HG02870 (cell line): ENCODE measurements at regions not wholly inside any gene's neighbourhood (a gene's known extent, or its start where the extent isn't known, plus 50 kb on each side); places are given as distances from the start of the nearest gene placed in this dataset.
"Not testable (repeated sequence)": the region's sequence is repeated elsewhere in the genome, so short reads cannot be mapped to it uniquely, and the experiment has no call there.

Experiments
- ATAC-seq: cut with Tn5 transposase; IDR thresholded peaks from one replicate; pipeline ENCODE4 v1.9.1; 2021; ENCODE audit warnings: mild to moderate bottlenecking, moderate library complexity; ENCODE audit not compliant: unreplicated experiment

DNA sequence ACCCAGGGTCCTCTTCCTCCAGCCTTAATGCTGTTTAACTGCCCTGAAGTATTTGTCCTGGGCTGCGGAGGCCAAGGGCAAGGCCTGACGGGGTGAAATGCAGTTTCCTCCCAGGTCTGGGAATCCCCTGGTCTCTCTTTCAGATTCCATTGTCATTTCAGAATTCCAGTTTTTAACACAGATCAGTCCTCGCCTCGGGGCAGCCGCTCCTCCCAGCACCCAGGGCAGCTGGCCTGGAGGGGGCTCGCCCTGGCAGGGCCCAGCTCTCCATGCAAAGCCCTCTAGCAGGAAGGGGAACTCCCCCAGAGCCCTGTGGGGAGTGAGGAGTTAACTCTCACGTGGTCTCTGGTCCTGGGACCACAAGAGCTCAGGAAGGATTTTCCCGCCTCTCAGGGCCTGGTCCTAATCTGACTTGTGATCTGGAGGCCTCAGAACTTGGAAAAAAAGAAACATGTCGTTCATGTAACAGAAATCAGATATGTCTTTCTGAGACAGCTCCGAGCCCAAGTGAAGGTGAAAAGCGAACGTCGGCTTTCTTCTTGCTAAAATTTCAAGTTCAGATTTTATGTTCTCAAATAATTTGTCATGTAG lies 265.6 kb upstream of the SFSWAP start:
- ATAC-seq = peak; percentile 68

DNA sequence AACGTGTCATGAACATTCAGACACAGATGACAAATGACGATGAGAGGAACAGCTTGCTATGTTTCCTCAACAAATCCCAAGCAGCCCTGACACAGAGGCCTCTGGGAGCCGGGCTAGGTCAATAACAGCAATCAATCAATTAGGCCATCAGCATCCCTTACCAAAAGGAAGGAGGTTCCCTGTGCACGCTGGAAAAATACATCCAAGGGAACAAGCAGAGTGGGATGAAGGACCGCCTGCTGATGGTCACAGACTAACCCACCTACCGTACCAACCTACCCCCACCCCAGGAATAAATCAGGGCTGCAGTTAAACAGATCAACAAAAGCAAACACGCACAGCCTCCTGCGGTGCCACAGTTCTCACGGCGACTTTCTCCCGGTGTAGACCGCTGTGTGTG lies 265.1 kb upstream of the SFSWAP start:
- ATAC-seq = no peak

DNA sequence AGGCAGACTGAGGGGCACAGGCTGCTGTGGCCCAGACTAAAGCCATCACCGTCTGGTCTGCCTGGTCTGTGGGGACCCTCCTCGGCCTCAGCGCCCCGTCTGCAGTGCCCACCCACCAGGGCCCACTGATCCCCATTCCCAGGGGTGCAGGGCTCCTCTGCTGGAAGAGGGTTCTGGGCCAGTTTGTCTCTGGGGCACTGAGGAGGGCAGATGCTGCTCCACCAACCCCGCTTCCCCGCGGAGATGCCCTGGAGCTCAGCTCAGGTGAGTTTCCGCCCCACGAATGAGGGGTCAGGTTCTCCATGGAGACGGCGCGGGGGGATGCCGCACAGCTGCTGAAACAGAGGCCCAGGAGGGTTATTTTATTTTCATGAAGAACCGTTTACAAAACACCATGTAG lies 263.3 kb upstream of the SFSWAP start:
- not testable (repeated sequence) for ATAC-seq

DNA sequence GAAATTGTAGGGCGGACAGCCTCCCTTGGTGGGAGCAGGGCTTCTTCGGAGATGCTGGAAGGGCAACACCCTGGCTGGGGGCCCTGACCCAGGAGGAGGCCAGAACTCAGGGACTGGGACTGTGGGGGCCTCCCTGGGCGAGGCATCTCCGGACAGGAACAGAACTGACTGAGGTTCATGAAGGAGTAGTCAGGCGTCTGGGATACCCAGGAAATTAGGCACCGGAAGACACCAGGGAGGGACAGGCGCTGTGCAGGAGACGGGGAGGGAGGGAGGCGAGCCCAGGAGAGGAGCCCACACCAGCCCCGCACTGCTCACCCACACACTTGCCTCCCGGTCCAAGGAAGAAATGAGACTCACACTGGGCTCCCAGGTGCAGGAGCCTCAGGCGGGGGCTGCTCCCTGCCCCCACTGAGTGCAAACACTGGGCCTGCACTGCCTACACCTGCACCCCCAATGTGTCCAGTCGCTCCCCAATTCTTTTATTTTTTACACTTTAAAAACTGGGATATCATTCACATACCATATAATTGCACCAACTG lies 262.6 kb upstream of the SFSWAP start:
- ATAC-seq = no peak

DNA sequence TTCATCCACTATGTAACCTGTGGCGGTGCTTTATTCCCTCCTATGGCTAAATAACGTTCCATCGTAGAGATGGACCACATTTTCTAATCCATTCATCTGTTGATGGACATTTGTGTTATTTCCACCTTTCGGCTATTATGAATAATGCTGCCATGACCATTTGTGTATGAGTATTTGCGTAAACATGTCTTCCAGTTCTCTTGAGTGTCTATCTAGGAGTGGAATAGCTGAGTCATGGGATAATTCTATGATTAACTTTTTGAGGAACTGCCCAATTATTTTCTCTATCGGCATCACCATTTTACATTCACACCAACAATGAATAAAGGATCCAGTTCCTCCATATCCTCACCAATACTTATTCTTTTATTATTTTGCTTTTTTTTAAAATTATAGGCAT lies 261.9 kb upstream of the SFSWAP start:
- no peak for ATAC-seq

DNA sequence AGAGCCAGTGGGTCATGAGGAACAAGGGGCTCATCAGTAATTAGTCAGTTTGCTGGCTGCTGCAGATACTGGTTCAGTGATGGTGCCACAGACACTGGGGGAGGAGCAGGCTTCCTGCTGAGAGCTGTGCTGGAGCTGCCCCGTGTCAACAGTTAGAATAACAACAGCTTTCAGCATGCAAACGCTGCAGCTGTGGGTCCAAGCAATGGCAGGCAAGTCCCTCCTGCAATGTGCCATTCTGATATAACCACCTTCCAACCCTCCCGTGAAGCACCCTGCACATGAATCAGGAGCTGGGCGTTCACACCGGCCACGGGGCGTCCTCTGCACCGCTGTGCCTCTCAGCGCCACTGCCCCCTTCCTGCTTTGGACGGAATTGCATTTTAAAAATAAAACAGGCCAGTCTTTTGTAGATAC lies 258.4 kb upstream of the SFSWAP start:
- no peak for ATAC-seq

DNA sequence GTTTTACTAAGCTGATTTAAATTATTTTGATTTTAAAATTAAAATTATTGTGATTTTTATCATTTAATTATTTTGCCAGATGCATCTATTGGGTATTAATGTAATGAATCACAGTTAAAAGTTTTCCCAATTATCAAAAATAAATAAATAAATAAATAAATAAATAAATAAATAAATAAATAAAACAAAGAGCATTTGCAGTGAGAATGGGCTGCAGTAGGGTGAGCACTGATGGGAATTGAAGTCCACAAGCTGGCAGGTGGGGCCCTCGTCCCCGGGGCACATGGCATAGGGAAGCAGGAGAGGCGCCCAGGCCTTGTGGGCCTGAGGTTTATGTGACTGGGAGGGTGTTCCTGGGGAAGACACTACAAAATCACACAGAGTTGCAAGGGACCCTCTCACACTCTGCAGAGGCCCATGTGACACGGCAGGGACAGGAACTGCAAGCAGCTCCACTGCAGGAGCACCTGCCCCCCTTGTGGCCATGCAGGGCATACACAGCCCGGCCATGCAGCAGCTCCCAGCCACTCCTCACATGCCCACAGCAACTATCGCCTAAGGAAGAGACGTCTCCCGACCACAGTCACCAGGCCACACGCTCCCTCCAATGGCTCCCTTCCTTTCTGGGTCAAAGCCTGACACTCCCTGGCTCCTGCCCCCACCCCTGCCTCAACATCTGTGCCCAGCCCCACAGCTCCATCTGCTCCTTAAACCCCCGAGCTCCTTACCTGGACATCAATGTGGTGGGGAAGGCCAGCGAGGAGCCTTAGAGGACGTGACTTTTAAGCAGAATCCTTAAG lies 256.3 kb upstream of the SFSWAP start:
- ATAC-seq = peak; percentile 95

DNA sequence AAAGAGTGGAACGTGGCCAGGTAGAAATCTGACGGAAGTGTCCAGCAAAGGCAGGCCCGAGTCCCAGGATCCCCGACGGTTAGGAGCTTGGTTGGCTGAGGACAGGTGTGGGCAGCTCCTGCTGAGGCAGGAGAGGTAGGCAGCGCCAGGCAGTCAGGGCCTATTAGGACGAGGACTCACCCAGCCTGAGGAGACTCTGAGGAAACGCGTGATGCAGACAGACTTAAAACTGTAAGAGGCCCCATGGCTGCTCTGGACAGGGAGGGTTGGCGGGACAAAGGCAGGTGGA lies 255.7 kb upstream of the SFSWAP start:
- ATAC-seq = no peak

DNA sequence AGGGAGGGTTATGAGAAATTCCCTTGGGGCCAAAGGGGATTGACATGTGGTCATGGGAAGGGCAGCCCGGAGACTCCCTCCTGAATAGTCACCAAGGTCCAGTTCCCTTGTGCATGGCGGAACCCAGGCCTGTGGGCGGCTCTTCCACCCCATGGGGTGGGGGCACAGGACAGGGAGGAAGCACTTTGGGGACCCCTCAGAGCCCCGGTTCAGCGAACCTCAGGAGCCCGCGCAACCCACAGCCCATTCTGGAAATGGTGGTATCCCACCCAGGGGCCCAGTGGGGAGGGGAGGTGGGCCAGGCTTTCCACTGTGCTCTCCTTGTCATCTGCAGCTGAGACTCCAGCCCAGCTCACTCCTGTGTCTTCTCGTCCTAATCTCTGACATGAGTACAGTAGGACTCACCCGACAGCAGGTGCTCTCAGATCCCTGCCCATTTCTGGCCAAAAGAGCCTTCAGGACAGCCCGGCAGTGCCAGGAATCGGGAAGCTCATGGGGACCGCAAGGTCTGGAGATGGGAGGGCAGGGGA lies 255.2 kb upstream of the SFSWAP start:
- no peak for ATAC-seq

DNA sequence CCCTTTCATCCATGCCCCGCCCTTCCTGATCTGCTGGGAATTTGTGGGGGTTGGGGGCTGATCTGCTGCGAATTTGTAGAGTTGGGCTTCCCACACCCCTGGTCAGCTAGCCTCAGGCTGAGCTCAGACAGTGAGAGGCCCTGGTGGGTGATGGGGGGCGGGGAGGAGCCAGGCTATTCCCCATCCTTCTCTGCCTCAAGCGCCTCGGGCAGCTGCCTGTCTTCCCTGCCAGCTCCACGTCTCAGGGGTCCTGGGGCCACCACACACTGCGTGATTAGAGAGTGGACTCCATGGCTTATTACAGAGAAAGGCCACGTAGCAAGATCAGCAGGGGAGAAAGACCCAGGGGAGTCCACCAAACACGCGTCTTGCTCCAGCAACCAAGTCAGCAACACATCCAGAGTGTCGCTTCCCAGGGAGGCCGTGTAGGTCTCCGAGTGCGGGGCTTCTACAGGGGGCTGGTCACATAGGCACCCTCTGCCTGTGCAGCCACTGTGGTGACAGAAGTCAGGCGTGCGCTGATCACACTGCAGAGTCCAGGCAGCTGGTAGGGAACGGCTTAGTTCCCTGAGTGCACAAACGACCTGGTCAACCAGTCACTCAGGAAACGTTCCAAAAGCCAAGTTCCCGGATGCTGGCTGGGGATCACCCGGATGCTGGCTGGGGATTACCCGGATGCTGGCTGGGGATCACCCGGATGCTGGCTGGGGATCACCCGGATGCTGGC lies 254.4 kb upstream of the SFSWAP start:
- ATAC-seq = no peak

DNA sequence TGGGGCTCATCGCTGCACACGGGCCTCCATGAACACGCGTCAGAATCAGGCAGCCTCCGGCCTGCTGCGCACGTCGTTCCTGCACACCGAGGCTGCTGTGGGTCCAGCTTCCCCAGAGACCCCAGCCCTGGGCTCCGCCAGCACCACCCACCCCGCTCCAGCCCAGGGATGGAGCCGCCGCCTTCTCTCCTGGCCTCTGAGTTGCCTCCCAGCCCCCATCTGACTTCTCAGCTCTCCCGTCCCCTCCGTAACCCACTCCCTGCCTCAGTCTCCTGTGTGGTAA lies 253.9 kb upstream of the SFSWAP start:
- no peak for ATAC-seq

DNA sequence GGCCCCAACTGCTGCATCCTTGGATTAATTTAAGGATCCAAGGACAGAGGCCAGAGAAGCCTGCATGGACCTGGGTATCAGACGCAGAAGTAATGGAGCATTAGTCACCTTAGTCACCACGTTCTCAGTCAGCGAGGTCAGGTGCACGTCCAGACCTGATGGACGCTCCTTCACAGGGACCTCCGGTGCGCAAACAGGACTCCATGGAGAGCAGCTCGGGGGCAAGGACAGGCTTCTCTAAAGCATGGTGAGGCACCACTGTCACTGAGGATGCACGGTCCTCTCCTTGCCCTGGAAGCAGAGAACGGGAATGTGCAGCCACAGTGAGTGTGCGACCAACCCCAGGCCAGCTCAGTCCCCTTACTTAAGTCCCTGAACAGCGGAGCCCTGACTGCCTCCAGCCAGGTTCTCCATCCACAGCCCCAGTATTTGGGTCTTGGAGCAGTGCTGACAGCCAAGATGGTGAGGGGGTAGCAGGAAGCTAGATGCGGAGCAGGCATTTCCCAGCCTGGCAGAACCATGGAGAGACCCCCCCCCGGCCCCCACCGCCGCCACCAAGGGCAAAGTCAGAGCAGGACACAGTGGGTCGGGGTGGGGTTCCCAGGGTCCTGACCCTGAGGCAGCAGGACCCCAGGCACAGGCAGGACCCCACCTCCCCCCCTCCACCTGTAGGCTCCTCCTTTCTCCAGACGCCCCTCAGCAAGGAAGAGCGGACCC lies 253.4 kb upstream of the SFSWAP start:
- no peak for ATAC-seq

DNA sequence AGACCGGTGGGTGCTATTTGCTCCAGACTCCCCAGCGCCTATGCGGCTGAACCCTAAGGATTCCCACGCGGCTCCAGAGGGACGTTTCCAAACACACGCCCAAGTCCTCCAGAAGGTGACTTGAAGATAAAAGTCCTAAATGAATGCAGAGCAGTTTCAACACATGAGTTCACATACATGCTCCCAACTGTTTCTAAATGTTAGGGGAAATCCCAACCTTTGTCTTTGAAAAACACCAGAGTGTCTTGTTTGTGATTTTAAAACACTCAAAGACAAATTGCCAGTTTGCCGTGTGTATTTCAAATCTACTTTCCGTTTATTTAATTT lies 252.9 kb upstream of the SFSWAP start:
- no peak for ATAC-seq

DNA sequence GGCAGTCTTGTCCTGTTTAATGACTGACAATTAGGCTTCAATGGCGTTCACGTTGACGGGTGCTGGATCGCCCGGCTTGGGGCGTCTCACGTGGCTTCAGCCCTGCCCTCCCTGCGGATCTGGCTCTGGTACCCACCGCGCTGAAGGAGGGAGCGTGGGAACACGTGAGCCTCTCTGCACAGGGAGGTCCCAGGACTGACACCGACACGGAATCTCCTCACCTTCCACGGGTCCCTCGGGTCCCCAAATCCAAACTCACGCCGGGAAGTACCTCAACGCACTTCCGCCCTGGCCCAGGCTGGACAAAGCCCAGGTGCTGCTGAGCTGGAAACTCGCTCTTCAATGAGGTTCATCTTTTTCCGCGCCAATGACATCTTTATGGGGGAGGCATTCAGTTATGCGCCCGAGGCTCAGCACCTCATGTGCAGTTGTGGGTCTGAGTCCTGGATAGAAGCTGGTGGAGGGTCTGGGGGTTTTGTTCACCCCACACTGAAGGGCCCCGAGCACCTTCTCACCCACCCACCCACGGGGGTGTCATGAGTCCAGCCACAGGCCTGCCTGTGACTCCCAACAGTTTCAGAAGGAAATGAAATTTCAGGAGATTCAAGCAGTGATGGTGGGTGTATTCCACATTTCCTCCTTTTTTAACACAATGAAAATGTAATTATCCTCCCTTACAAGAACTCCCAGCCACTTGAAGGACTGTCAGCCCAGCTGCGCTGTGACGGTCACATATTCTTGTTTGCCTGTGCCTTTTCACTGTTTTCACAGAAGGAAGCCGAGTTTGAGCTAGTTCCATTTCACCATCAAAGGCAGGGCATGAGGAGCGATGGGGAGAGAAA lies 251.7 kb upstream of the SFSWAP start:
- no peak for ATAC-seq

DNA sequence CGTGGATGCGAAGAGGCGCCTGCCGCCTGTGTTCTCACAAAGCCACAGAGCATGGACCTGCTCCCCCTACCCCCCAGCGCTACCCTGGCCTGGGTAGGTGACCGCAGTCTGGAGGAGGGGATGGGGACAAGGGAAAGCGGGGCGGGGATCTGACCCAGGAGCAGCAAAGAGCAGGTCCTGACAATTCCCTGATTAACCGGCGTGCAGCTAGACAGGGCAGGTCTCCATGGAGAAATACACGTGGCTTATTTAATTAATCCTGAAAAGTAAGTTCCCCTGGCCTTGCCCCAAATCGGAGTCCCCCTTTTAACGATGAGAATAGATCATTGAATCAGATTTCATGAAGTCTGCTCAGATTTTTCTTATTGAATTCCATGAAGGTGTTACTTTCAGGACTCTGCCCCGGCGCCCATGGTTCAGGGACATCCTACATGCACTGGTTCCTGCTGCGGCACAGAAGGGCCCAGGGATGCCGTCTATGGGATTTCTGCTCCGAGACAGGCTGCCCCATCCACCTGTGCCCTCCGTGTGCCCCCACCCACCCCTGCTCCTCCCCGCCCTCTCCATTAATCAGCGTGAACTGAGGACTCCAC lies 251.0 kb upstream of the SFSWAP start:
- no peak for ATAC-seq

DNA sequence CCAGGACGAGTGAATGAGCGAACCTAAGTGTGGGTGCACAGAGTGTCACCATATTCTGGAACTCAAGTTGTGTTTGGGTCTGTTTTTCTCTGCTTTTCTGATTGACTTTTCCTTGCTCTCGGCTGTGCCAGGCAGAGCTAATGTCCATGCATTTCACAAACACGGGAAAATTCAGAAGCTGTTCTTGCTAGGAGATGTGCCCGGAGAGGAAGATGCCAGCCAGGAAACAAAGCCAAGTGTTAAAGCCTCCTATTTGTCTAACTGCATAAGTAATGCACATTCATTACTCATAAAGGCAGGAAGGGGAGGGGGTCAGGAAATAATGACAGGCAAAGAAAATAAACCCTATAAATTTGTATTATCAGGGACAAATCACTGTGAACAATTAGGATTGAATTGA lies 250.4 kb upstream of the SFSWAP start:
- no peak for ATAC-seq

DNA sequence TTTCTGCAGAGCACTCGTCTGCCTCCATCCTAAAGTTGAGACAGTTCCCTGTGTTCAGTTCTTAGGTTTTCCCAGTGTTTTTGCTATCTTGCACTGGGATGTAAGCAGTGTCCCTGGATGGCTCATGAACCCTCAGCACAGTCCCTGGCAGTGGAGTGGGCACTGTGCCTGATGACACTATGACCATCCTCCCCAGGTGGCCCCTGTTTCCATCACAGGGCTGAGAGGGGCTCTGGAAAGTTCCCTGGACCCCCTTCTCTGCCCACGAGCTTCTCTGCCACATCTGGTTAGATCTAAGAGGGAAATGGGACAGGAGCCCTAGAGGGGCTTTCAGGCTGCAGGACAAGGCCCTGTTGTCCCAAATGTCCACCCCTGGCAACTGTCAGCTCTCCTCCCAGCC lies 249.8 kb upstream of the SFSWAP start:
- no peak for ATAC-seq

DNA sequence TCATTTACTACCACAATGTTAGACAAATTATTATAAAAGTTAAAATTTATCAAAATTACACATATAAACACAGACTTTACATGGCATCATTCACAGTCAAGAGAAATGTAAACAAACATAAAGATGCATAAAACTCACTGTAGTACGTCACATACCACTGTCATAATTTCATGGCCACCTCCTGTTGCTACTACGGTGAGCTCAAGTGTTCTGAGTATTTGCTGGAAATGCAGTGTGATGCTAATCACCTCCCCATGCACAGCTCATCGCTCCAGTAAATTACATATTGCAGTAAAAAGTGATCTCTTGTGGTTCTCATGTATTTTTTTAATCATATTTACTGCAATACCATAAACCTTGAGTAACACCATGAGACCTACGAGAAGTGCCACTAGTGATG lies 247.7 kb upstream of the SFSWAP start:
- no peak for ATAC-seq

DNA sequence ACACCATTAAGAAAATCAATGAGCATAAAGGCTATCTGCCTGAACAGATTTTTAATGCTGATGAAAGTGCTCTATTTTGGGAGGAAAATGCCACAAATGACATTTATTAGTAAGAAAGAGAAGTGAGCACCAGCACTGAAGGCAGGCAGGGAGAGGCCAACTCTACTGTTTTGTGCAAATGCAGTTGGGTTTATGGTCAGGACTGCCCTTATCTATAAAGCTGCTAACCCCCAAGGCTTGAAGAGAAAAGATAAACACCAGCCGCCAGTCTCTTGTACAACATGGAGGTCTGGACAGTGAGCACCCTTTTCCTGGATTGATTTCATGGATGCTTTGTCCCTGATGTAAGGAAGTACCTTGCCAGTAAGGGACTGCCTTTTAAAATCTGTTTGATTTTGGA lies 246.8 kb upstream of the SFSWAP start:
- ATAC-seq = no peak

DNA sequence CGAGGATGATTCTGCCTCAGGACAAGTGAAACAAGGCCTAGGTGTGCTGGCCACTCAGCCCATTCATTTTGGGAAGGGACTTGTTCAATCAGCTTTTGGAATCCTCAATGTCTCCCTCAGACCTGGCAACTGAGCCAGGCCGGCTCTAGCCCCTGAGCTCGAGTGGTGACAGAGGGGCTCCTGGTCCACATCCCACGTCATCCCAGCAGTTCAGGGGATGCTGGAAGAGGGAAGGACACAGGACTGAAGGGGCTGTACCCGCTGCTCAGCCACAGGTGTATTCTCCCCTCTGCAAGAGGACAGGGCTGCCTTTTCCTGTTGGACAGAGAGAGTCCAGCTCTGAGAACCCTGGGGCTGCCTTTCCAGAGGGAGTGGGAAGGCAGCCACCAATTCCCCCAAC lies 244.6 kb upstream of the SFSWAP start:
- no peak for ATAC-seq
